ENCODE measurements at regions not wholly inside any gene's neighbourhood (a gene's known extent, or its start where the extent isn't known, plus 50 kb on each side); places are given as distances from the start of the nearest gene placed in this dataset.

DNA sequence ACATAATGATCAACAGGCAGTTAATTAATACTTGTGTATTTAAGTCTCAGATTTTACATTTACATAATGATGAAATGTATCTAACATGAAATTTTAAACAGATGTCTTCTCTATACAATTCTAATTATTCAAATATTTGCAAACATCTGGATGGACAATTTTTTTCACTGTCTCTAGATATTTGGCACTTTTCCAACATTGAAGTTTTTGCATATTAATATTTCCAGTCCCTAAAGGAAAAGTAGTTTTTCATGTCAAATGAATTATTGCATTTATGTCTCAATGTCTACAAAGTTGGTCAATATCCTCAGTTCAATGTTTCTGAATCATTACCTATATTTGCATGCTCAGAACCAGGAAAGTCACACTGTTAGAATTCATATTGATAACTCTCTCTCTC lies 560.9 kb upstream of the PKDCC start:
- TF ChIP-seq EP300 (IDR thresholded peaks at IDR 0.05) (no peak), CTCF (IDR thresholded peaks at IDR 0.05) (no peak), POLR2AphosphoS5 (IDR thresholded peaks at IDR 0.05) (no peak), POLR2A (IDR thresholded peaks at IDR 0.05) (no peak)
- intact Hi-C loops (cut with DNase I; ENCODE audit: low total_unique reads): no loop called here
- Histone ChIP-seq H3K4me1 (no peaks in the 10 kb centered on the region), H3K36me3 (no peaks in the 10 kb centered on the region), H3K27me3 (no peaks in the 10 kb centered on the region), H3K27ac (no peak overlapping the region), H3K4me3 (no peak overlapping the region), H3K9me3 (no peaks in the 10 kb centered on the region)
- DNase-seq: no peak

- intact Hi-C loops (cut with DNase I; ENCODE audit: low total_unique reads): no loop called here
- peak in 1 of 2 donors; percentile 44 for DNase-seq
- TF ChIP-seq POLR2A (IDR thresholded peaks at IDR 0.05): no peak
- no peak for TF ChIP-seq POLR2AphosphoS5 (IDR thresholded peaks at IDR 0.05)
Measured at GRCh38 chr2:41488888-41489287, 558.9 kb upstream of the PKDCC start.

DNA sequence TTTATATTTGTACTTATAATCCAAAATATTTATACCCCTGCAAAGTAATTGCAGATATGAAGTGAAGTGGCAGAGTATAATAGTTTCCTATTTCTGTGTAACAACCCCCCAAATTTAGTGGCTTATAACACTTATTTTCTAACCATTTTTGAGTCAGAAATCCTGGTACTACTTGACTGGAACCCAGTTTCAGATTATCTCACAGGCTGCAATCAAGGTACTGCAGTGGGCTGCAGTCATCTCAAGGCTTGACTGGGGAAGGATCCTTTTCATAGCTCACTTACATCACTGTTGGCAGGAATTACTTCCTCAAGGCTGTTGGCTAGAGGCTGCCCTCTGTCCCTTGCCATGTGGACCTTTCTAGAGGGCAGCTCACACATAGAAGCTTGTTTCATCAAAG lies 558.2 kb upstream of the PKDCC start:
- no peak for TF ChIP-seq POLR2A (IDR thresholded peaks at IDR 0.05)
- no peaks in the 10 kb centered on the region for H3K27me3 ChIP-seq
- no peaks in the 10 kb centered on the region for H3K36me3 ChIP-seq
- no peaks in the 10 kb centered on the region for H3K4me1 ChIP-seq
- H3K9me3 ChIP-seq: peaks cover 10 to 14% (median 12%) of the 10 kb centered on the region in 4 donors
- no peak overlapping the region for H3K4me3 ChIP-seq
- intact Hi-C loops (cut with DNase I; ENCODE audit: low total_unique reads): no loop called here
- H3K27ac ChIP-seq: no peak overlapping the region
- no peak for DNase-seq

More at GRCh38 chr2:41488888-41489287, 558.9 kb upstream of the PKDCC start:
- H3K36me3 ChIP-seq: no peaks in the 10 kb centered on the region
- H3K4me3 ChIP-seq: no peak overlapping the region
- H3K4me1 ChIP-seq: no peaks in the 10 kb centered on the region
- peaks cover 2 to 7% (median 5%) of the 10 kb centered on the region in 4 donors for H3K9me3 ChIP-seq
- H3K27ac ChIP-seq: no peak overlapping the region
- H3K27me3 ChIP-seq: no peaks in the 10 kb centered on the region

DNA sequence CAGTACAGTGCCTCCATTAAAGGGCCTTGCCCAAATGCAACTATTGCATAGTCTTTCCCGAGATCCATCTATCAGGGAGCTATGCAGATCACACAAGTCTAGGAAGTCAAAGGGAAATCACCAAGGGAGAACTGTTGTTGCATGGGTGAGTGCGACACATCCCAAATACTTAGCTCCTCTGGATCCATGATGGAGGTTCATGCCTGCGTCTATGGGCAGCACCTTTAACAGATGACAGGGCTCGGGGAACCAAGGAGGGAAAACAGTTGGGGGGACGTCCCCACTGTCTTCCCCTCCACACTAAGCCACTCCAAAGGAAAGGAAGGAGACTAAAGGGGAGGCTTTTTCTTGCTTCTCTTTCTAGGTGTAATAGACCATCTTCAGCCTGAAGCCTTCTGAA lies 552.8 kb upstream of the PKDCC start:
- H3K4me1 ChIP-seq: no peaks in the 10 kb centered on the region
- 68 to 89% (median 77%) methylated on average over 5 of the region's 5 CpGs for WGBS, 5 donors
- H3K27ac ChIP-seq: no peak overlapping the region
- no peak for DNase-seq
- no peak overlapping the region for H3K4me3 ChIP-seq
- H3K36me3 ChIP-seq: no peaks in the 10 kb centered on the region
- intact Hi-C loops (cut with DNase I; ENCODE audit: low total_unique reads): no loop called here
- no peak for TF ChIP-seq POLR2AphosphoS5 (IDR thresholded peaks at IDR 0.05)
- TF ChIP-seq CTCF (IDR thresholded peaks at IDR 0.05): no peak
- no peak for TF ChIP-seq POLR2A (IDR thresholded peaks at IDR 0.05)
- TF ChIP-seq EP300 (IDR thresholded peaks at IDR 0.05): no peak
- H3K9me3 ChIP-seq: peaks cover 31 to 68% (median 49%) of the 10 kb centered on the region in 4 donors
- H3K27me3 ChIP-seq: no peaks in the 10 kb centered on the region

GRCh38 chr2:41496908-41497307 lies 550.9 kb upstream of the PKDCC start:
- no peak for DNase-seq
- no peak overlapping the region for H3K27ac ChIP-seq
- H3K9me3 ChIP-seq: peaks cover 33 to 84% (median 56%) of the 10 kb centered on the region in 4 donors
- no peaks in the 10 kb centered on the region for H3K36me3 ChIP-seq
- no peak overlapping the region for H3K4me3 ChIP-seq
- intact Hi-C loops (cut with DNase I; ENCODE audit: low total_unique reads): no loop called here
- H3K4me1 ChIP-seq: no peaks in the 10 kb centered on the region
- no peaks in the 10 kb centered on the region for H3K27me3 ChIP-seq
- 89 to 100% (median 97%) methylated on average over 3 of the region's 3 CpGs for WGBS, 5 donors
- TF ChIP-seq CTCF (IDR thresholded peaks at IDR 0.05) (no peak), POLR2A (IDR thresholded peaks at IDR 0.05) (no peak), EP300 (IDR thresholded peaks at IDR 0.05) (no peak), POLR2AphosphoS5 (IDR thresholded peaks at IDR 0.05) (no peak)

Data from stomach (tissue), 8 donors.